GM23338 (cell line): ENCODE measurements at regions not wholly inside any gene's neighbourhood (a gene's known extent, or its start where the extent isn't known, plus 50 kb on each side); places are given as distances from the start of the nearest gene placed in this dataset.

Source experiments
- ATAC-seq: fragments of 200-7000 bp; cut with Tn5 transposase; 3 replicates; pipeline ENCODE4 v1.9.1; 2020
- DNase-seq: peaks from one replicate; pipeline ENCODE4 v3.0.0-alpha.2; 2015; ENCODE audit warnings: low spot score
- H2AFZ ChIP-seq: fragments of 200-600 bp; sonication (generic); 2 replicates; pipeline ENCODE4 v1.8.0; 2016; ENCODE audit warnings: antibody characterized with exemption, mild to moderate bottlenecking, moderate library complexity
- H3F3A ChIP-seq: fragments of 200-600 bp; sonication (generic); replicated peaks from 2 replicates; pipeline ENCODE4 v1.8.0; 2017; ENCODE audit warnings: antibody characterized with exemption, mixed run types, low read depth
- H3K27ac ChIP-seq: fragments of 200-600 bp; sonication (generic); 2 replicates; pipeline ENCODE4 v1.6.1; 2016; ENCODE audit warnings: low read depth
- H3K27me3 ChIP-seq: fragments of 200-600 bp; sonication (generic); 2 replicates; pipeline ENCODE4 v1.8.0; 2016; ENCODE audit warnings: mild to moderate bottlenecking, mixed run types, moderate library complexity; ENCODE audit not compliant: insufficient read depth
- H3K36me3 ChIP-seq: fragments of 200-600 bp; sonication (generic); 2 replicates; pipeline ENCODE4 v1.8.0; 2016; ENCODE audit warnings: mild to moderate bottlenecking; ENCODE audit not compliant: insufficient read depth
- H3K4me1 ChIP-seq: fragments of 200-600 bp; sonication (generic); 2 replicates; pipeline ENCODE4 v1.8.0; 2016; ENCODE audit warnings: mild to moderate bottlenecking, moderate library complexity; ENCODE audit not compliant: insufficient read depth
- H3K4me2 ChIP-seq: fragments of 200-600 bp; sonication (generic); 2 replicates; pipeline ENCODE4 v1.7.1; 2017; ENCODE audit warnings: mixed run types
- H3K4me3 ChIP-seq: fragments of 200-600 bp; sonication (generic); 2 replicates; pipeline ENCODE4 v1.6.1; 2016; ENCODE audit warnings: mixed run types
- H3K79me2 ChIP-seq: fragments of 200-600 bp; sonication (generic); replicated peaks from 2 replicates; pipeline ENCODE4 v1.8.0; 2017; ENCODE audit warnings: mild to moderate bottlenecking; ENCODE audit not compliant: insufficient read depth
- H3K9me2 ChIP-seq: fragments of 200-600 bp; sonication (generic); 2 replicates; pipeline ENCODE4 v1.8.0; 2017; ENCODE audit not compliant: insufficient read depth
- H4K20me1 ChIP-seq: fragments of 200-600 bp; sonication (generic); replicated peaks from 2 replicates; pipeline ENCODE4 v1.8.0; 2017; ENCODE audit warnings: mild to moderate bottlenecking; ENCODE audit not compliant: insufficient read depth
- H3K27ac Mint-ChIP-seq: 2 replicates; pipeline ENCODE4 v1.8.0; 2020; ENCODE audit warnings: inconsistent platforms, mild to moderate bottlenecking, moderate library complexity, mixed read lengths
- H3K27me3 Mint-ChIP-seq: 3 replicates; pipeline ENCODE4 v1.8.0; 2022; ENCODE audit warnings: low read depth, mild to moderate bottlenecking, moderate library complexity, mixed read lengths, inconsistent platforms; ENCODE audit not compliant: insufficient read depth, poor library complexity
- H3K36me3 Mint-ChIP-seq: 3 replicates; pipeline ENCODE4 v1.8.0; 2021; ENCODE audit warnings: low read depth, mild to moderate bottlenecking, inconsistent platforms, moderate library complexity, mixed read lengths
- H3K4me1 Mint-ChIP-seq: 3 replicates; pipeline ENCODE4 v1.8.0; 2020; ENCODE audit warnings: mild to moderate bottlenecking, inconsistent platforms, mixed read lengths
- H3K4me3 Mint-ChIP-seq: 3 replicates; pipeline ENCODE4 v1.8.0; 2021; ENCODE audit warnings: moderate library complexity, mild to moderate bottlenecking, inconsistent platforms, mixed read lengths
- H3K9me3 Mint-ChIP-seq: 3 replicates; pipeline ENCODE4 v1.8.0; 2020; ENCODE audit warnings: moderate library complexity, mild to moderate bottlenecking, inconsistent platforms, mixed read lengths
- CREB1 ChIP-seq: fragments of 250-450 bp; sonication (Bioruptor Pico); IDR thresholded peaks from 2 replicates; pipeline ENCODE4 v1.5.0; 2020; ENCODE audit warnings: low read depth, mild to moderate bottlenecking, moderate library complexity
- CTCF ChIP-seq, 2 experiments: fragments of 200-600 bp in 1 of 2; sonication (generic) in 1 of 2; conservative IDR thresholded peaks; 2 replicates each; pipeline versions ENCODE4 v1.5.1 to v1.6.1; 2016 to 2017; ENCODE audit warnings: antibody characterized with exemption in 2 of 2, low read depth in 2 of 2, mild to moderate bottlenecking in 2 of 2, moderate library complexity in 1 of 2
- ETS1 ChIP-seq: IDR thresholded peaks from 2 replicates; pipeline ENCODE4 v1.6.1; 2016; ENCODE audit warnings: antibody characterized with exemption
- EZH2 ChIP-seq: fragments of 200-600 bp; sonication (generic); IDR thresholded peaks from one replicate; pipeline ENCODE4 v1.8.0; 2017; ENCODE audit warnings: antibody characterized with exemption, mild to moderate bottlenecking, low read depth; ENCODE audit not compliant: unreplicated experiment
- EZH2phosphoT487 ChIP-seq: fragments of 200-600 bp; sonication (generic); IDR thresholded peaks from one replicate; pipeline ENCODE4 v1.8.1; 2018; ENCODE audit warnings: antibody characterized with exemption; ENCODE audit not compliant: unreplicated experiment
- JUNB ChIP-seq: IDR thresholded peaks from one replicate; pipeline ENCODE4 v1.6.1; 2016; ENCODE audit warnings: antibody characterized with exemption; ENCODE audit not compliant: unreplicated experiment
- NANOG ChIP-seq: IDR thresholded peaks from 2 replicates; pipeline ENCODE4 v1.6.1; 2016; ENCODE audit warnings: antibody characterized with exemption, borderline replicate concordance
- POLR2AphosphoS5 ChIP-seq: IDR thresholded peaks from 2 replicates; pipeline ENCODE4 v1.6.1; 2016; ENCODE audit warnings: antibody characterized with exemption, low read depth
- REST ChIP-seq: IDR thresholded peaks from one replicate; pipeline ENCODE4 v1.6.1; 2018; ENCODE audit warnings: antibody characterized with exemption; ENCODE audit not compliant: unreplicated experiment
- STAT1 ChIP-seq: IDR thresholded peaks from one replicate; pipeline ENCODE4 v1.6.1; 2016; ENCODE audit warnings: antibody characterized with exemption; ENCODE audit not compliant: unreplicated experiment
- ZNF114 ChIP-seq: fragments of 250-450 bp; sonication (Bioruptor Pico); IDR thresholded peaks from 2 replicates; pipeline ENCODE4 v1.5.0; 2020; ENCODE audit warnings: mild to moderate bottlenecking, moderate library complexity
- ZNF462 ChIP-seq: fragments of 250-450 bp; sonication (Bioruptor Pico); IDR thresholded peaks from 2 replicates; pipeline ENCODE4 v1.5.0; 2020; ENCODE audit warnings: mild to moderate bottlenecking, moderate library complexity

- no peaks in the 10 kb centered on the region for H4K20me1 ChIP-seq
- no peaks in the 10 kb centered on the region for H3K9me2 ChIP-seq
- no peaks in the 10 kb centered on the region for H3F3A ChIP-seq
- no peaks in the 10 kb centered on the region for H3K36me3 ChIP-seq
- Mint-ChIP-seq H3K4me1 (no peaks in the 10 kb centered on the region; the same call in 2 of the 3 replicates), H3K4me3 (no peak overlapping the region), H3K36me3 (peaks cover 3% of the 10 kb centered on the region; the same call in 1 of the 3 replicates), H3K9me3 (peaks cover 9% of the 10 kb centered on the region; the same call in 2 of the 3 replicates), H3K27ac (no peak overlapping the region), H3K27me3 (peaks cover 13% of the 10 kb centered on the region)
- H3K4me2 ChIP-seq: no peak overlapping the region
- H2AFZ ChIP-seq: no peak overlapping the region
- H3K27me3 ChIP-seq: no peaks in the 10 kb centered on the region
- TF ChIP-seq EZH2: no peak
- no peak for TF ChIP-seq EZH2phosphoT487
- no peak for TF ChIP-seq JUNB
- no peak for TF ChIP-seq REST
- TF ChIP-seq CTCF (conservative IDR thresholded peaks at IDR 0.05; ENCODE audit: low read depth in 2 of 2): no peak
- TF ChIP-seq CREB1 (CRISPR knock-in tag): no peak
- no peak for TF ChIP-seq ZNF114
- no peak for TF ChIP-seq STAT1
- TF ChIP-seq POLR2AphosphoS5: no peak
- no peak for TF ChIP-seq ETS1
- TF ChIP-seq NANOG: no peak
- TF ChIP-seq ZNF462: no peak
- no peak for DNase-seq
- no peak overlapping the region for H3K4me3 ChIP-seq
- no peaks in the 10 kb centered on the region for H3K4me1 ChIP-seq
- no peaks in the 10 kb centered on the region for H3K79me2 ChIP-seq
- H3K27ac ChIP-seq: no peak overlapping the region
- no peak for ATAC-seq
Measured at GRCh38 chr7:342681-343216, 52.8 kb downstream of the FOXL3 start.
